GM12865 (cell line): ENCODE measurements at regions not wholly inside any gene's neighbourhood (a gene's known extent, or its start where the extent isn't known, plus 50 kb on each side); places are given as distances from the start of the nearest gene placed in this dataset.
A peak's percentile ranks its signal among the peaks of the same experiment; 100 is the strongest.

Experiments used
- DNase-seq: peaks from one replicate; pipeline ENCODE4 v3.0.0; 2010; ENCODE audit warnings: low read depth
- H3K4me3 ChIP-seq: 2 replicates; pipeline ENCODE4 v1.5.1; 2011; ENCODE audit warnings: mild to moderate bottlenecking, low read depth, low read length, control low read depth
- TF ChIP-seq, protein P1 (sequence below): IDR thresholded peaks from 2 replicates; pipeline ENCODE4 v1.5.1; 2011; ENCODE audit warnings: low read length, control low read depth, low read depth, inconsistent platforms; ENCODE audit not compliant: insufficient read depth; ENCODE audit errors: missing control alignments

DNA sequence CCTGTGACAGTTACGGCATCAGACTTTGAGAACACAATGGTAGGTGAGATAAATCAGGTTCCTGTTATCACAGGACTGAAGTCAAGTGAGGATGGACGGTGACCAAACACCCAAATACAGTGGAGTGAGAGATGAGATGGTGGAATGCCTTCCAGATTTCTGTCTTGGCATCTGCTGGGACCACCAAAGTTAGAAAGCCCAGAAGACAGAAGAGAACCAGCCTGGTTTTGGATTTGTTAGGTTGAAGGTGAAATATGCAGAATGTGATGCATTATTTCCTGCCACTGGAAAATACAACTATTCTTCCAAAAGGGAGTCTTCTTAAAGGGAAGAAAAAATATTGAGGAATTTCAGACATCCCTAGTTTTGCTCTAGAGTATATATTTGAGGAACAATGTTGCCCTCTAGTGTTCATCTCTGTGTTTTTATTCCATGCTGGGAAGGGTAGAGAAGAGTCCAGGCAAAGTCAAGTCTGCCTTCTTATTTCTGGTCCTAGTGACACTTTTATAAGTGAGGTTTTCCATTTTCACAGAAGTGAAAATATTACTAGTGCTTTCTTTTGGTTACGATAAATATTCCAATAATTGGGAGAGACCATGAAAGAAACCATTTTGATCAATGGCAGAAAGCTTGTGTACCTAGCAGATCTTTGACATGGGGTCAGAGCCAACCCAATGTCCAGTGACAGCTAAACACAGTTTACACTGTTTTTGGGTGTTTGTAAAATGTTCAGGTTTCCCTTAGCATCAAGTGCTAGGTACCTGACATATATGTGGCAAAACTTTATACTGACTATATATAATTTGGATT, 142.3 kb upstream of the ANKH start:
- H3K4me3 ChIP-seq, result no peak overlapping the region
- DNase-seq, result peak; percentile 28
- TF ChIP-seq, protein P1, sequence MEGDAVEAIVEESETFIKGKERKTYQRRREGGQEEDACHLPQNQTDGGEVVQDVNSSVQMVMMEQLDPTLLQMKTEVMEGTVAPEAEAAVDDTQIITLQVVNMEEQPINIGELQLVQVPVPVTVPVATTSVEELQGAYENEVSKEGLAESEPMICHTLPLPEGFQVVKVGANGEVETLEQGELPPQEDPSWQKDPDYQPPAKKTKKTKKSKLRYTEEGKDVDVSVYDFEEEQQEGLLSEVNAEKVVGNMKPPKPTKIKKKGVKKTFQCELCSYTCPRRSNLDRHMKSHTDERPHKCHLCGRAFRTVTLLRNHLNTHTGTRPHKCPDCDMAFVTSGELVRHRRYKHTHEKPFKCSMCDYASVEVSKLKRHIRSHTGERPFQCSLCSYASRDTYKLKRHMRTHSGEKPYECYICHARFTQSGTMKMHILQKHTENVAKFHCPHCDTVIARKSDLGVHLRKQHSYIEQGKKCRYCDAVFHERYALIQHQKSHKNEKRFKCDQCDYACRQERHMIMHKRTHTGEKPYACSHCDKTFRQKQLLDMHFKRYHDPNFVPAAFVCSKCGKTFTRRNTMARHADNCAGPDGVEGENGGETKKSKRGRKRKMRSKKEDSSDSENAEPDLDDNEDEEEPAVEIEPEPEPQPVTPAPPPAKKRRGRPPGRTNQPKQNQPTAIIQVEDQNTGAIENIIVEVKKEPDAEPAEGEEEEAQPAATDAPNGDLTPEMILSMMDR, result peak; percentile 50

DNA sequence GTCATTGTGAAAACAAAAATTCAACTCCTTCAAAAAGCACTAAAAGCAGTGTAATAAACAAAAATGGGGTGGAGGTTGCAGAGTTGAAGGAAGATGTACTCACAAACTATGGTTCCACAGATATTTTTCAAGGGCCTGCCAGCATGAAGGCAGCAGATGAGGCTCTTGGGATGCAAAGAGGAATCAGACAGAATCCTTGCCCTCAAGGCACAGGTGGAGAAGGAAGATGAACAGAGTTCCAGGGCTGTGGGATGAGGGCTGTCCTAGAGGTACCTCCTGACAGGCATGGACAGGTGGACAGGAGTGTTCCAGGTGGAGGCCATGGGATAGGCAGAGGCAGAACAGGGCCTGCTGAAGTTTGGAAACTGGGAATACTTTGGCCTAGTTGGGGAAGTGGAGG, 140.5 kb upstream of the ANKH start:
- TF ChIP-seq, protein P1, result no peak
- DNase-seq, result no peak
- no peak overlapping the region for H3K4me3 ChIP-seq

DNA sequence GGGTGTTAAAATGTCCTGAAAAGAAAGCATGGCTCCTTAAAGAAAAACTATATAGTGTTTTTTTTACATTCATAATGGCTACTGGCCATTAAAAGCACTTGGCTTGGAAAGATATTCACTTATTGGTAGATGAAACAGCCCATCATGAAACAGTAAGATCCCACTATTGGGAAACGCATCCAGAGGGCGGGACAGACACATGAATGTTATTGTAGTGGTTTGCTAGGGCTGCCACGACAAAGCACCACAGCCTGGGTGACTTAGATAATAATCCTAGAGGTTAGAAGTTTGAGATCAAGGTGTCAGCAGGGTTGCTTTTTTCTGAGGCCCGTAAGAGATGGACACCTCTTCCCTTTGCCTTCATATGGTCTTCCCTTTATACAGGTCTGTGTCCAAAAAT, 139.4 kb upstream of the ANKH start:
- no peak for DNase-seq
- TF ChIP-seq, protein P1, result no peak
- H3K4me3 ChIP-seq, result no peak overlapping the region

DNA sequence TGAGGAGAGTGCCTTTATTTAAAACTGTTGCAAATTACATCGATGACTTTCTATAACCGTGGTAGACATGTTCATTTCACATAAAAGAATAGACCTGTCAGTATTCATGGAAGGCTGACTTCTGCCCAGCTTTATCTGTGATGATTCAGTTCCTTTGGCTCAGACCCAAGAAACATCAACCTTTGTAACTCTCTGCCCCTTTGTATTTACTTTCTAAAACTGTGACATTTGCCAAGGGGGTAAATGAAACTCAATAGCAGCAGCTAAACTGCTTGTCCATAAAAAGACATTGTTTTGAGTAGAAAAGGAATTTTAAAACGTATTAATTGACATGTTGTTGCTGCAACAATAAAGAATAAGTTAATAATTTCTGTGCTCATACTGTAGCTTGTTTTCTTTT, 137.8 kb upstream of the ANKH start:
- no peak overlapping the region for H3K4me3 ChIP-seq
- TF ChIP-seq, protein P1, result no peak
- no peak for DNase-seq

DNA sequence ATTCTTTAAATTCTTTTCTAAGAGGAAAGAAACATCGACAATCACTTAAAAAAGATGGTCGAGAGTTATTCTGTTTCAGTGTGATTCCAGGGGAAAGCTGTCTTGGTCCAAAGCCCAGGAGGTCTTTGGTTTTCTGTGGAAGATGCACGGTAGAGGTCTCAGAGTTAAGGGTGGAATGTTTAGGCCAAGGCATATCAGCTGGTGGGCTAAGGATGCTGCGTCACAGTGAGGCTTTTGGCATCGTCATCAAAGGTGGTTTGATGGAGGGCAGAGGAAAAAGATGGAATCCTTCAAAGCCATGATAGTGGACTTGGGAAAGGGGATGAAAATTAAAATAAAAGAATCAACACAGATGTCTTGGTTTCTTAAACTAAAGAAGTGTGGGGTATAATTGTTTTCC, 137.3 kb upstream of the ANKH start:
- DNase-seq, result no peak
- TF ChIP-seq, protein P1, result no peak

DNA sequence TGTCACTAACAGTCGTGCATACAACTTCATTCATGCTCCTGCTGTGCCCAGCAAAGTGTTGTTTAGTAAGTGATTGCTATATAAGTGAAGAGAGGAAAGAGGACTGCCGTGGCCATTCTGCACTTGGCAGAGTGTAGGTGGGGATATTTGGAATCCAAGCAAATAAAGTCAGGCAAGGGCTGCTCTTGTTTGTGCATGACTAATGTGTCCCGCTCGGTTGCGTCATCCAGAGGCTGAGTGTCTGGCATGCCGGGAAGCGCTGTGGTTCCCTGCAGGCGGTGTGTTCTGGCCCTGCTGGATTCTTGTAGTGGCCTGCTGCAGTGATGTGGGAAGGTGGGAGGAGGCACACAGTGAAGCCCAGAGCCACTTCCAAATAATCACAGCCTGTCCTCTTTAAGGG, 136.9 kb upstream of the ANKH start:
- TF ChIP-seq, protein P1, result no peak
- H3K4me3 ChIP-seq, result no peak overlapping the region
- DNase-seq, result no peak

More for the DNA sequence above, 137.3 kb upstream of the ANKH start:
- H3K4me3 ChIP-seq, result no peak overlapping the region

DNA sequence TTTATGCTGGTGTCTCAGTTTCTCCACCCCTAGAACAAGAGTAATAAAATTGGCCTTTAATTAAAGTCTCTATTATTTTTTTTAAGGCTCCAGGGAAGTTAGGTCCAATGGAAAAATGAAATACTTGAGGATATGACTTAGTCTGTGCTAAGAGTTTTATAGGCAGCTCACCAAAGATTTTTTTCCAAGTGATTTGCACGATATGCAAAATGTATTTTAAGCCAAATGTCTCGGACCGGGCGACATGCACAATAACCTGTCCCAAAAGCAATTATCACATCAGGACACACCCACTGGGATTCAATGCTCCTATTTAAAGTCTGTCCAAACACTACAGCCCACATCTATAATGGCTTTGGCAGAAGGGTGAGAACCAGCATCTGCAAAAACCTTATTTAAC, 136.1 kb upstream of the ANKH start:
- TF ChIP-seq, protein P1, result no peak
- no peak overlapping the region for H3K4me3 ChIP-seq
- no peak for DNase-seq
